ENCODE measurements at regions not wholly inside any gene's neighbourhood (a gene's known extent, or its start where the extent isn't known, plus 50 kb on each side); places are given as distances from the start of the nearest gene placed in this dataset.

GRCh38 chr3:74489050-74489792 lies 125.2 kb downstream of the CNTN3 start:
- TF ChIP-seq CREB1 (IDR thresholded peaks at IDR 0.05; ENCODE audit: low read depth) (no peak), TCF12 (IDR thresholded peaks at IDR 0.05; ENCODE audit: low read depth) (no peak), ZBTB7A (IDR thresholded peaks at IDR 0.05; ENCODE audit: low read depth) (no peak), TEAD4 (IDR thresholded peaks at IDR 0.05) (no peak), FOXM1 (IDR thresholded peaks at IDR 0.05; ENCODE audit: borderline replicate concordance, low read depth) (no peak), MAX (IDR thresholded peaks at IDR 0.05) (no peak), RAD21 (IDR thresholded peaks at IDR 0.05; ENCODE audit: low read depth) (no peak), REST (IDR thresholded peaks at IDR 0.05; ENCODE audit: low read depth) (no peak), TAF1 (IDR thresholded peaks at IDR 0.05; ENCODE audit: low read depth) (no peak)

- TF ChIP-seq TAF1 (IDR thresholded peaks at IDR 0.05; ENCODE audit: low read depth) (no peak), TCF12 (IDR thresholded peaks at IDR 0.05; ENCODE audit: low read depth) (no peak), CEBPB (IDR thresholded peaks at IDR 0.05) (no peak), REST (IDR thresholded peaks at IDR 0.05; ENCODE audit: low read depth) (no peak), MAX (IDR thresholded peaks at IDR 0.05) (no peak), ZBTB7A (IDR thresholded peaks at IDR 0.05; ENCODE audit: low read depth) (no peak), EGR1 (IDR thresholded peaks at IDR 0.05) (no peak), CREB1 (IDR thresholded peaks at IDR 0.05; ENCODE audit: low read depth) (no peak), USF1 (IDR thresholded peaks at IDR 0.05) (no peak)
These were observed 134.5 kb downstream of the CNTN3 start for GRCh38 chr3:74479915-74480314.

GRCh38 chr3:74470313-74470712 lies 144.1 kb downstream of the CNTN3 start:
- no peak for TF ChIP-seq EP300 (IDR thresholded peaks at IDR 0.05; ENCODE audit: borderline replicate concordance)
- TF ChIP-seq MAX (IDR thresholded peaks at IDR 0.05): no peak
- TF ChIP-seq NFIC (IDR thresholded peaks at IDR 0.05): no peak
- no peak for TF ChIP-seq ZBTB7A (IDR thresholded peaks at IDR 0.05; ENCODE audit: low read depth)
- TF ChIP-seq TEAD4 (IDR thresholded peaks at IDR 0.05): no peak
- no peak for TF ChIP-seq RAD21 (IDR thresholded peaks at IDR 0.05; ENCODE audit: low read depth)
- no peak for TF ChIP-seq REST (IDR thresholded peaks at IDR 0.05; ENCODE audit: low read depth)
- no peak for TF ChIP-seq EGR1 (IDR thresholded peaks at IDR 0.05)
- no peak for TF ChIP-seq FOXM1 (IDR thresholded peaks at IDR 0.05; ENCODE audit: borderline replicate concordance, low read depth)

GRCh38 chr3:74469713-74470112 lies 144.7 kb downstream of the CNTN3 start:
- TF ChIP-seq ZBTB7A (IDR thresholded peaks at IDR 0.05; ENCODE audit: low read depth): no peak
- TF ChIP-seq MAX (IDR thresholded peaks at IDR 0.05): no peak
- no peak for TF ChIP-seq USF1 (IDR thresholded peaks at IDR 0.05)
- no peak for TF ChIP-seq NFIC (IDR thresholded peaks at IDR 0.05)
- no peak for TF ChIP-seq RAD21 (IDR thresholded peaks at IDR 0.05; ENCODE audit: low read depth)
- no peak for TF ChIP-seq TEAD4 (IDR thresholded peaks at IDR 0.05)
- no peak for TF ChIP-seq CEBPB (IDR thresholded peaks at IDR 0.05)
- no peak for TF ChIP-seq TAF1 (IDR thresholded peaks at IDR 0.05; ENCODE audit: low read depth)
- TF ChIP-seq EGR1 (IDR thresholded peaks at IDR 0.05): no peak
- TF ChIP-seq EP300 (IDR thresholded peaks at IDR 0.05; ENCODE audit: borderline replicate concordance): no peak
- no peak for TF ChIP-seq REST (IDR thresholded peaks at IDR 0.05; ENCODE audit: low read depth)
- no peak for TF ChIP-seq YY1 (IDR thresholded peaks at IDR 0.05; ENCODE audit: low read depth)
- no peak for TF ChIP-seq CREB1 (IDR thresholded peaks at IDR 0.05; ENCODE audit: low read depth)
- TF ChIP-seq TCF12 (IDR thresholded peaks at IDR 0.05; ENCODE audit: low read depth): no peak
- no peak for TF ChIP-seq FOXM1 (IDR thresholded peaks at IDR 0.05; ENCODE audit: borderline replicate concordance, low read depth)

All from Ishikawa (cell line).